ENCODE measurements at regions not wholly inside any gene's neighbourhood (a gene's known extent, or its start where the extent isn't known, plus 50 kb on each side); places are given as distances from the start of the nearest gene placed in this dataset.

DNA sequence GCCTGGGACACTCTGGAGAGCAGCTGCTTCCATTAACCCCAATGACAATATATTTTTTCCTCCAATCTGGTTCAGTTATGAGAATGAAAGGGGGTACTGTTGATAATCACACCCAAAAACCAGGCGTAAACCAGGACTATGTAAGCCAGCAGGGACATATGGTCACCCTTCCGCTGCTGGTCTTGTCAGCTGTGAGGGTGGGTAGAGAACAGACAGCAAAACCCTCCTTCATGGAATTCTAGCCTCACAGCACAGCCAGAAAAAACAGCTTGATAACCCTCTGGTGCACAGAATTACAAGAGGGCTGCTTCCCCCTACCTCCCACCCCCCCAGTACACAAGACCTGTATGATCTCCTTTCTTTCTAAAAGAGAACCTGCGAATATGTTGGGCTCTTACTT, 368.8 kb upstream of the ZMIZ1 start:
- TF ChIP-seq, protein P1, sequence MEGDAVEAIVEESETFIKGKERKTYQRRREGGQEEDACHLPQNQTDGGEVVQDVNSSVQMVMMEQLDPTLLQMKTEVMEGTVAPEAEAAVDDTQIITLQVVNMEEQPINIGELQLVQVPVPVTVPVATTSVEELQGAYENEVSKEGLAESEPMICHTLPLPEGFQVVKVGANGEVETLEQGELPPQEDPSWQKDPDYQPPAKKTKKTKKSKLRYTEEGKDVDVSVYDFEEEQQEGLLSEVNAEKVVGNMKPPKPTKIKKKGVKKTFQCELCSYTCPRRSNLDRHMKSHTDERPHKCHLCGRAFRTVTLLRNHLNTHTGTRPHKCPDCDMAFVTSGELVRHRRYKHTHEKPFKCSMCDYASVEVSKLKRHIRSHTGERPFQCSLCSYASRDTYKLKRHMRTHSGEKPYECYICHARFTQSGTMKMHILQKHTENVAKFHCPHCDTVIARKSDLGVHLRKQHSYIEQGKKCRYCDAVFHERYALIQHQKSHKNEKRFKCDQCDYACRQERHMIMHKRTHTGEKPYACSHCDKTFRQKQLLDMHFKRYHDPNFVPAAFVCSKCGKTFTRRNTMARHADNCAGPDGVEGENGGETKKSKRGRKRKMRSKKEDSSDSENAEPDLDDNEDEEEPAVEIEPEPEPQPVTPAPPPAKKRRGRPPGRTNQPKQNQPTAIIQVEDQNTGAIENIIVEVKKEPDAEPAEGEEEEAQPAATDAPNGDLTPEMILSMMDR (conservative IDR thresholded peaks at IDR 0.05; ENCODE audit: low read depth, low read length) = no peak
- no peak for TF ChIP-seq EZH2 (IDR thresholded peaks at IDR 0.05; ENCODE audit: borderline replicate concordance, low read depth, low read length, poor library complexity, severe bottlenecking)
